HCT116 (cell line): ENCODE measurements at regions not wholly inside any gene's neighbourhood (a gene's known extent, or its start where the extent isn't known, plus 50 kb on each side); places are given as distances from the start of the nearest gene placed in this dataset.

ENCODE experiments used
- ATAC-seq: fragments of 200-7000 bp; cut with Tn5 transposase; 2 replicates; pipeline ENCODE4 v1.9.1; 2020; ENCODE audit warnings: mild to moderate bottlenecking, moderate library complexity
- BruUV-seq: library from RNA; stranded (reverse); fragments of 400-500 nt; replicated peaks from 2 replicates; lab custom pipeline; 2021; lab: Mats Ljungman, UMichigan
- CTCF ChIA-PET: fragments of 300-600 bp; sonication (Branson Sonifier 250); formaldehyde crosslinking; loops from one replicate; lab custom pipeline; 2021; ENCODE audit warnings: antibody characterized with exemption; lab: Charles Lee
- POLR2A ChIA-PET: fragments of 300-600, 350-600 bp; sonication (Branson Sonifier 250); formaldehyde crosslinking; loops from one replicate; lab custom pipeline; 2021; ENCODE audit warnings: antibody characterized with exemption; lab: Charles Lee
- RAD21 ChIA-PET, 2 experiments: fragments of 300-600 bp; sonication (Branson Sonifier 250); formaldehyde crosslinking; loops; one replicate each; lab custom pipeline; 2023; ENCODE audit warnings: low total read pairs in 2 of 2; ENCODE audit not compliant: uncharacterized antibody in 2 of 2, unreplicated experiment in 2 of 2, low non-redundant PET in 1 of 2; lab: Charles Lee
- DNase-seq: peaks from one replicate; pipeline ENCODE4 v3.0.0-alpha.2; 2010; ENCODE audit warnings: low read depth, low spot score
- H2AFZ ChIP-seq: fragments of 200-600 bp; shearing (Covaris generic), sonication (generic); 2 replicates; pipeline ENCODE4 v1.6.1; 2017; ENCODE audit warnings: low read depth, mixed run types, mixed read lengths, antibody characterized with exemption, low read length; ENCODE audit not compliant: poor library complexity, severe bottlenecking
- H3K27ac ChIP-seq: 2 replicates; pipeline ENCODE4 v1.5.1; 2012; ENCODE audit warnings: low read depth, low read length
- H3K27me3 ChIP-seq: fragments of 200-600 bp; sonication (generic); 2 replicates; pipeline ENCODE4 v1.6.1; 2016; ENCODE audit warnings: mixed run types, low read length, mixed read lengths; ENCODE audit not compliant: insufficient read depth
- H3K36me3 ChIP-seq, 2 experiments: fragments of 200-500 bp in 1 of 2; fragments of 200-600 bp in 1 of 2; sonication (Bioruptor generic) in 1 of 2; sonication (generic) in 1 of 2; 2 replicates each; pipeline versions ENCODE4 v1.5.1 to v1.6.1; 2014 to 2016; ENCODE audit warnings: low read length in 2 of 2, inconsistent platforms in 1 of 2, mixed read lengths in 1 of 2, mixed run types in 1 of 2; ENCODE audit not compliant: insufficient read depth in 2 of 2, control insufficient read depth in 1 of 2
- H3K4me1 ChIP-seq, 2 experiments: fragments of 200-600 bp in 1 of 2; sonication (generic) in 1 of 2; 2 replicates each; pipeline versions ENCODE4 v1.5.1 to v1.6.1; 2012 to 2017; ENCODE audit warnings: low read length in 2 of 2, inconsistent platforms in 1 of 2, mild to moderate bottlenecking in 1 of 2, mixed read lengths in 1 of 2, mixed run types in 1 of 2, moderate library complexity in 1 of 2; ENCODE audit not compliant: insufficient read depth in 2 of 2, control insufficient read depth in 1 of 2
- H3K4me2 ChIP-seq: fragments of 200-600 bp; sonication (generic); 2 replicates; pipeline ENCODE4 v1.6.1; 2017; ENCODE audit warnings: mixed run types, low read length, mixed read lengths
- H3K4me3 ChIP-seq, 2 experiments: fragments of 200-600 bp in 1 of 2; sonication (generic) in 1 of 2; replicated peaks in 1 of 2; 2 replicates each; pipeline ENCODE4 v1.5.1; 2011 to 2016; ENCODE audit warnings: low read length in 2 of 2, control low read depth in 1 of 2, low read depth in 1 of 2, mild to moderate bottlenecking in 1 of 2, mixed read lengths in 1 of 2, mixed run types in 1 of 2
- H3K79me2 ChIP-seq: fragments of 200-600 bp; sonication (generic); 2 replicates; pipeline ENCODE4 v1.6.1; 2017; ENCODE audit warnings: mild to moderate bottlenecking, mixed run types, low read length, moderate library complexity, mixed read lengths; ENCODE audit not compliant: insufficient read depth
- H3K9ac ChIP-seq: fragments of 200-600 bp; sonication (generic); 2 replicates; pipeline ENCODE4 v1.6.1; 2016; ENCODE audit warnings: low read length, mixed read lengths
- H3K9me2 ChIP-seq: fragments of 200-600 bp; sonication (generic), shearing (Covaris generic); 2 replicates; pipeline ENCODE4 v1.6.1; 2017; ENCODE audit warnings: mixed run types, mild to moderate bottlenecking, moderate library complexity; ENCODE audit not compliant: insufficient read depth
- H3K9me3 ChIP-seq, 2 experiments: fragments of 200-500 bp in 1 of 2; fragments of 200-600 bp in 1 of 2; sonication (Bioruptor generic) in 1 of 2; sonication (generic) in 1 of 2; 2 replicates each; pipeline ENCODE4 v1.6.1; 2014 to 2017; ENCODE audit warnings: low read length in 2 of 2, mixed read lengths in 2 of 2, inconsistent platforms in 1 of 2, low read depth in 1 of 2, mild to moderate bottlenecking in 1 of 2, mixed run types in 1 of 2, moderate library complexity in 1 of 2; ENCODE audit not compliant: control insufficient read depth in 1 of 2, insufficient read depth in 1 of 2
- H4K20me1 ChIP-seq: fragments of 200-600 bp; sonication (generic), shearing (Covaris generic); 2 replicates; pipeline ENCODE4 v1.6.1; 2017; ENCODE audit warnings: mixed run types, mild to moderate bottlenecking, moderate library complexity; ENCODE audit not compliant: insufficient read depth
- CTCF ChIP-seq, 3 experiments: fragments of 200-600 bp in 1 of 3; sonication (generic) in 1 of 3; IDR thresholded peaks in 2 of 3; conservative IDR thresholded peaks in 1 of 3; 2 replicates each; pipeline ENCODE4 v1.5.1; 2012 to 2017; ENCODE audit warnings: low read depth in 2 of 3, low read length in 2 of 3, antibody characterized with exemption in 1 of 3, borderline replicate concordance in 1 of 3, control low read depth in 1 of 3, mild to moderate bottlenecking in 1 of 3, mixed read lengths in 1 of 3, mixed run types in 1 of 3, moderate library complexity in 1 of 3; ENCODE audit not compliant: insufficient read depth in 1 of 3
- EZH2phosphoT487 ChIP-seq: fragments of 200-600 bp; IDR thresholded peaks from 2 replicates; pipeline ENCODE4 v1.6.1; 2018; ENCODE audit warnings: antibody characterized with exemption, borderline replicate concordance
- POLR2AphosphoS5 ChIP-seq: IDR thresholded peaks from 2 replicates; pipeline ENCODE4 v1.6.1; 2011; ENCODE audit warnings: mild to moderate bottlenecking, low read depth, low read length, moderate library complexity
- SP1 ChIP-seq: IDR thresholded peaks from 2 replicates; pipeline ENCODE4 v1.6.1; 2012; ENCODE audit warnings: low read depth
- YY1 ChIP-seq: IDR thresholded peaks from 2 replicates; pipeline ENCODE4 v1.6.1; 2011; ENCODE audit warnings: low read length, low read depth, moderate library complexity, mild to moderate bottlenecking; ENCODE audit not compliant: insufficient replicate concordance; ENCODE audit errors: extremely low read depth
- ZNF274 ChIP-seq: fragments of 200-500 bp; sonication (Bioruptor generic); IDR thresholded peaks from 2 replicates; pipeline ENCODE4 v1.6.1; 2014; ENCODE audit warnings: mild to moderate bottlenecking, low read depth, low read length, inconsistent platforms
- intact Hi-C: fragments of 100-400 bp; cut with micrococcal nuclease; formaldehyde crosslinking; loops from 2 replicates; pipeline ENCODE4 v1.10.0; 2022

DNA sequence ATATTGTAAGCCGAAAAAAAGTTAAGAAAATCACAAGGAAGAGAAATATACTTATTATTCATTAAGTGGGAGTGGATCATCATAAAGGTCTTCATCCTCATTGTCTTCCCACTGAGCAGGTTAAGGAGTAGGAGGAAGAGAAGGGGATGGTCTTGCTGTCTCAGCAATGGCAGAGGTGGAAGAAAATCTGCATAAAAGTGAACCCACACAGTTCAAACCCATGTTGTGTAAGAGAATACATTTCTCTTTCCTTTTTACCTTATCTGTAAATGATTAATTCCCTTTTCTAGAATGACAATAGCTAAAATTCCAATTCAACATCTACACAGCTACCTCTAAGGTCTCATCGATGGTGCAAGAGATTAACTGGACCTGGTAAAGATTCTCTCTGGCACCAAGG lies 904.6 kb downstream of the EPHA3 start:
- Histone ChIP-seq H3K9me3 (peaks cover 10 to 18% of the 10 kb centered on the region in 2 experiments; a peak in 2 of 4 replicates), H3K4me2 (no peak overlapping the region), H4K20me1 (no peaks in the 10 kb centered on the region), H3K27ac (no peak overlapping the region), H3K79me2 (no peaks in the 10 kb centered on the region), H3K9ac (no peak overlapping the region), H3K36me3 (no peaks in the 10 kb centered on the region), H3K27me3 (no peaks in the 10 kb centered on the region), H3K9me2 (no peaks in the 10 kb centered on the region), H2AFZ (no peak overlapping the region), H3K4me1 (no peaks in the 10 kb centered on the region), H3K4me3 (no peak overlapping the region)
- TF ChIP-seq POLR2AphosphoS5 (no peak), EZH2phosphoT487 (no peak), SP1 (no peak), ZNF274 (no peak), YY1 (no peak), CTCF (IDR thresholded peaks at IDR 0.05 in 2 of 3, conservative IDR thresholded peaks at IDR 0.05 in 1 of 3; ENCODE audit: borderline replicate concordance in 1 of 3, insufficient read depth in 1 of 3, low read depth in 2 of 3, low read length in 2 of 3) (no peak)
- CTCF ChIA-PET = no interaction called here
- no peak for ATAC-seq
- POLR2A ChIA-PET = no interaction called here
- BruUV-seq = no TSS peak
- DNase-seq = no peak
- RAD21 ChIA-PET = no interaction called here
- intact Hi-C loops = no loop called here

DNA sequence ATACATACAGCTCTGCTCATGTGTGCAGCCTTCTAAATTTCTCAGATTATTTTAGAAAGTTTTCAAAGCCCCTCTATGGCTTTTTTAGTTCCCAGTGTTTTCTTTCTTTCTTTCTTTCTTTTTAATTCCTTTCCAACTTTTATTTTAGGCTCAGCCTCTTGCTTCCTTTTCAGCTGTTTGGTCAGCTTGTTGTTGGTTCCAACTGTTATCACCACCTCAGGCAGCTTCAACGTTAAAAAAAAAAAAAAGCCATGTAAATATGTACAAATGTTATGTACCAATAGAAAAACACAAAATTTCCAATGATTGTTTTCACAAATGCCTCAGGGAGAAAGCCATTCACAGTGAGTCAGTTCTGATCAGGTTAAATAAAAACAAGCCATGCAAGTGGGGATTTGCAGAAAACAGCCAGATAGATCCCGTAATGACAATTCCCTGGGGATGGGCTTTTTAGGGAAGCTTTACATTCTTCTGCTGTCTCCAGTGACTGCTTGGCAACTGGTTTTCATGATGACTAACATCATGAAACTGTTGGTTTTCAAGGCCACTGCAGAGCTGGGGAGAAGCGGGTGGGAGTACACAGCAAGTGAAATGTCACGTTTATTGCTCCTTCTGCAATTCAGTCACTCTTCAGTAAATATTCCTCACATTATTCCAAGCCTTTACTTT lies 908.4 kb downstream of the EPHA3 start:
- no peak for TF ChIP-seq SP1
- TF ChIP-seq, all 23 proteins: peak for 0
- Histone ChIP-seq H3K9me2 (no peaks in the 10 kb centered on the region), H3K27ac (no peak overlapping the region), H3K9me3 (peaks cover 13 to 18% of the 10 kb centered on the region in 2 experiments; a peak in 2 of 4 replicates), H4K20me1 (no peaks in the 10 kb centered on the region), H3K4me1 (no peaks in the 10 kb centered on the region), H3K4me3 (no peak overlapping the region), H3K27me3 (no peaks in the 10 kb centered on the region), H3K79me2 (no peaks in the 10 kb centered on the region), H3K9ac (no peak overlapping the region), H3K4me2 (no peak overlapping the region), H3K36me3 (no peaks in the 10 kb centered on the region), H2AFZ (no peak overlapping the region)
- ChIA-PET CTCF (no interaction called here), RAD21 (no interaction called here), POLR2A (no interaction called here)
- BruUV-seq = no TSS peak
- intact Hi-C loops = no loop called here
- DNase-seq (no peak), ATAC-seq (no peak)
